ENCODE measurements at regions not wholly inside any gene's neighbourhood (a gene's known extent, or its start where the extent isn't known, plus 50 kb on each side); places are given as distances from the start of the nearest gene placed in this dataset.

DNA sequence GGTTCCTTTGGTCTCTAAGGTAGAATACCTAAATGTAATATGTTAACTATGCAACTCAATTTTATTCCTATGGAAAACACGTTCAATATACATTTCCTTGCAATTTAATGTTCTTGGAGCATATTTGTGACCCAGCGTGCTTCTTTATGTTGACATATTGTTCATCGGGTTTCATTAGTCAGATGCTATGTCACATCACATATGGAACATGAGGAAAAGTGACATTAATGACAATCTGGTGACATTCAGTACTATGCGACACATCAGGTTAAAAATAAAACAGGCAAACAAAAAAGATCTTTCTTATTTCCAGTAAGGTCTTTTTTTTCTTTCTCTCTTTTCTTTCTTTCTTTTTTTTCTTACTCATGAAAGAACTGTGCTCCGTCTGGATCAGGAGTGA is 135.6 kb upstream of the SMIM21 start:
- intact Hi-C loops (cut with micrococcal nuclease), result no loop called here
- CTCF ChIA-PET, result no interaction called here
- no peaks in the 10 kb centered on the region for H3K9me3 Mint-ChIP-seq
- H3K27me3 Mint-ChIP-seq, result peaks cover 8% of the 10 kb centered on the region
- no peaks in the 10 kb centered on the region for H3K4me1 Mint-ChIP-seq (ENCODE audit: low read depth)
- no peak overlapping the region for H3K4me3 Mint-ChIP-seq
- DNase-seq, result no peak
- POLR2A ChIA-PET, result no interaction called here
- H3K27ac Mint-ChIP-seq, result no peak overlapping the region
- no peaks in the 10 kb centered on the region for H3K36me3 Mint-ChIP-seq

DNA sequence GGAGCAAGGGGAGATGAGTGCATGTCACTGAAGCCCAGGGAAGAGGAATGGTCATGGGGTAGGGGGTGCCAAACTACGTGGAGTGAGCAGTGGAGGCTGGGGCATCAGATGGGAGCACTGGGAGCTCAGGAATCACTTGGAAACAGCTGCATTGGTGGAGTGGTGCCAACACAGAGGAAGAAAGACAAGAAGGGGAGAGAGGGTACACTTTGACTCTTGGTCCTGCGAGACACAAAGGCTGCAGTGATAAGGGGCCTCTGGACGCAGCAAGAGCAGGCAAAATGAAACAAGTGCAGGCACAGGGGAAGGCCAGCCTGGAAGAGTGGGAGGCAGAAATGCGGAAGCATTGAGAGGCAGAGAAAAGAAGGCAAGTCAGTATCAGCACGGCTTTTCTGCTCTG is 134.7 kb upstream of the SMIM21 start:
- Mint-ChIP-seq H3K4me3 (no peak overlapping the region), H3K36me3 (no peaks in the 10 kb centered on the region), H3K9me3 (no peaks in the 10 kb centered on the region), H3K27me3 (peaks cover 8% of the 10 kb centered on the region), H3K27ac (no peak overlapping the region), H3K4me1 (ENCODE audit: low read depth) (no peaks in the 10 kb centered on the region)
- intact Hi-C loops (cut with micrococcal nuclease), result no loop called here
- DNase-seq, result no peak
- ChIA-PET CTCF (no interaction called here), POLR2A (no interaction called here)

DNA sequence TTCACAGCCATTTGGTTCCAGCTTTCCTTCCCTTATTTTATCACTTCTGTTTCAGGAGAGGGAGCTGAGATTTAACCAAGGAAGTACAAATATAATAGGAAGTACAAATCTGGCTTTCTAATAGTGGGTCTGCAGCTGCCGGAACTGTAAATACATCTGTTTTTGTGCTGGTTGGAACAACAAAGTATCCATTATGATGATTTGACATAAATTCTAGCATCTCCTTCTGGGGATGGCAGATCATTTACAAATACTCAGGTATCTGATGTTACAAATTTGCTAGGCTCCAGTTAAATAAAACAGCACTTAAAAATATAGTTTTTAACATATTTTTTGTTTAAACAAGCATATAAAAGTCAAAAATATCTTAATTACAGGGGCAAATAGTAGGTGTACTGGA is 131.3 kb upstream of the SMIM21 start:
- no peak for DNase-seq

DNA sequence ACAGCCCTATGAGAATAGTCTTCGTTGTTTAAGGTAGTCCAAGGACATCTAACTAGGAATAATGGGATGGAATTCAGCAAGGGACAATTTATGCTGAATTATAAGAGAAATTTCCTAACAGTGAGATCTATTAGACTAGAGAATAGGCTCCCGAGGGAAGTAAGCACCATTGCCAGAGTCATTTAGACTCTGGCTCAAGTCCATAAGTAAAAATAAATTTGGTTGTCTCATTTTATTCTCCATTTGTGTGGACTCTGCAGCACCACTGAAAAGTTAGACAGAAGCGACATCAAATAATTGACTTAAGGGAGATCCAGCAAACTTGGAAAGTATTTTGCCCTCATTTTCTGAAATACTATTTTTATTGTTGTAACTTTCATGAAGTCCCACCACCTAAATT is 129.3 kb upstream of the SMIM21 start:
- ChIA-PET CTCF (no interaction called here), POLR2A (no interaction called here)
- no peaks in the 10 kb centered on the region for H3K27me3 Mint-ChIP-seq
- intact Hi-C loops (cut with micrococcal nuclease), result no loop called here
- no peak for DNase-seq
- H3K27ac Mint-ChIP-seq, result no peak overlapping the region
- H3K9me3 Mint-ChIP-seq, result no peaks in the 10 kb centered on the region
- H3K4me1 Mint-ChIP-seq (ENCODE audit: low read depth), result no peaks in the 10 kb centered on the region
- H3K4me3 Mint-ChIP-seq, result no peak overlapping the region
- no peaks in the 10 kb centered on the region for H3K36me3 Mint-ChIP-seq

More for the DNA sequence above, 131.3 kb upstream of the SMIM21 start:
- no peaks in the 10 kb centered on the region for H3K4me1 Mint-ChIP-seq (ENCODE audit: low read depth)
- no peaks in the 10 kb centered on the region for H3K9me3 Mint-ChIP-seq
- ChIA-PET POLR2A (no interaction called here), CTCF (no interaction called here)
- intact Hi-C loops (cut with micrococcal nuclease), result no loop called here
- no peaks in the 10 kb centered on the region for H3K36me3 Mint-ChIP-seq
- no peak overlapping the region for H3K4me3 Mint-ChIP-seq
- no peak overlapping the region for H3K27ac Mint-ChIP-seq
- H3K27me3 Mint-ChIP-seq, result no peaks in the 10 kb centered on the region

DNA sequence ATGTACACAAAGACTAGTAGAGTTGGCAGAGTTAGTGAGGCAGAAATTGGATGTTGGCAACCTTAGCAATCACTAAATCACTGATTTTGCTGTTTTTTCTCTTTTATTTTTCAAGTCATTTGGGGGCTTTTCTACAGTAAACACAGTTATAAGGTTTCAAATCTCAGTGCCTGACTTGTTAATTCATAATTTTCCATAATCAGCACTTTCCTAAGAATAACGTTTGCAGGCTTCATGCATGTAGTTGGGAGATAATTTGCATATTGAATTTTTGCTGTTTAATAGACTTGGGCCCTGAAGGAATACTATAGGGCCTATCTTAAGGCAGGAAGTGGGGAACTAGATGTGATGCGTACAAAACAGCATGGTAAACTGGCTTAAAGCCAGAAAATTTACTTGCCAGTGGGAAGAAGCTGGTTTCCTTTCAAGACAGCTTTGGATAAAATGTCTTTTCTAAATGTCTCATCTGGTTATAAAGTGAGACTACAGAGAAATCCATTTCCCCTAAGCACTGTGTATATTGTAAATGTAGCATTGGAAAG is 127.2 kb upstream of the SMIM21 start:
- H3K27ac Mint-ChIP-seq, result no peak overlapping the region
- H3K27me3 Mint-ChIP-seq, result peaks cover under 1% of the 10 kb centered on the region
- no peaks in the 10 kb centered on the region for H3K9me3 Mint-ChIP-seq
- H3K36me3 Mint-ChIP-seq, result no peaks in the 10 kb centered on the region
- no peak overlapping the region for H3K4me3 Mint-ChIP-seq
- ChIA-PET POLR2A (no interaction called here), CTCF (no interaction called here)
- no peaks in the 10 kb centered on the region for H3K4me1 Mint-ChIP-seq (ENCODE audit: low read depth)
- intact Hi-C loops (cut with micrococcal nuclease), result no loop called here
- no peak for DNase-seq

DNA sequence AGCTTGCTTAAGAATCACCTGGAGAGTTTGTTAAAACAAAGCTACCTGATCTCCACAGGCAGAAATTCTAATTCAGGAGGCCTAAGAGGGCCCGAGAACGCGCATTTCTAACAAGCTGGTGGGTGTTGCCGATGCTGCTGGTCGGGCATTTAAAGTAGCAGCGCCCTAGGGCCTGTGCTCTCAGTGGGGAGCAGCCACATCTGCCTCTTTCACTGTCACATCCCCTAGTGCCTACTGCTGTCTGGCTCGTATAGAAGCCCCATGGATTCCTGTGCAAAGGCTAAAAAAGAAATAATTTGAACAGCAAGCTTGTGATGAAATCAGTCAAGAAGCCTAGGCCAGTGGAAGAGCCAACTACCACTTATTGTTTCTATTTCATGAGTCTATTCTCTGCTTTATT is 126.7 kb upstream of the SMIM21 start:
- POLR2A ChIA-PET, result no interaction called here
- no peak for DNase-seq
- peaks cover 6% of the 10 kb centered on the region for H3K27me3 Mint-ChIP-seq
- CTCF ChIA-PET, result no interaction called here
- H3K4me1 Mint-ChIP-seq (ENCODE audit: low read depth), result no peaks in the 10 kb centered on the region
- no peak overlapping the region for H3K27ac Mint-ChIP-seq
- no peak overlapping the region for H3K4me3 Mint-ChIP-seq
- H3K36me3 Mint-ChIP-seq, result no peaks in the 10 kb centered on the region
- intact Hi-C loops (cut with micrococcal nuclease), result no loop called here
- H3K9me3 Mint-ChIP-seq, result no peaks in the 10 kb centered on the region

DNA sequence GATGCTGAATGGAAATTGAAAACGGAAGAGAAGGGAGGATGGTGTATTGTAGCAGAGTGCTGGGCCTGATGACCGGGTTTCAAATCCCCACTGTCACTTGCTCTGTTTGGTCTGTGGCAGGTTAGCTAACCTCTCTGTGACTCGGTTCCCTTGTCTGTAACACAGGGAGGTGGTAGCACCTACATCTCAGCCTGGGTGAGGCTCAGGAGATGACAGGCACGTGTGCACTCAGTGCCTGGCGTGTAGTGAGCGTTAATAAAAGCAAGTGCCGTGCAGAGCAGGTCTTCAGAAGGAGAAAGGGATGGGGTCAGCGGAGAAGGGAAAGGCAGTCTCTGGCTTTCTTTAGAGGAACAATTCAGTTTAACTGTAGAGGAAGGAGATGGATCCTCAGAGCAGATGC is 125.5 kb upstream of the SMIM21 start:
- CTCF ChIA-PET, result no interaction called here
- Mint-ChIP-seq H3K27ac (no peak overlapping the region), H3K4me1 (ENCODE audit: low read depth) (no peaks in the 10 kb centered on the region), H3K36me3 (no peaks in the 10 kb centered on the region), H3K4me3 (no peak overlapping the region), H3K27me3 (peaks cover 8% of the 10 kb centered on the region), H3K9me3 (no peaks in the 10 kb centered on the region)
- DNase-seq, result no peak
- POLR2A ChIA-PET, result no interaction called here
- intact Hi-C loops (cut with micrococcal nuclease), result no loop called here

DNA sequence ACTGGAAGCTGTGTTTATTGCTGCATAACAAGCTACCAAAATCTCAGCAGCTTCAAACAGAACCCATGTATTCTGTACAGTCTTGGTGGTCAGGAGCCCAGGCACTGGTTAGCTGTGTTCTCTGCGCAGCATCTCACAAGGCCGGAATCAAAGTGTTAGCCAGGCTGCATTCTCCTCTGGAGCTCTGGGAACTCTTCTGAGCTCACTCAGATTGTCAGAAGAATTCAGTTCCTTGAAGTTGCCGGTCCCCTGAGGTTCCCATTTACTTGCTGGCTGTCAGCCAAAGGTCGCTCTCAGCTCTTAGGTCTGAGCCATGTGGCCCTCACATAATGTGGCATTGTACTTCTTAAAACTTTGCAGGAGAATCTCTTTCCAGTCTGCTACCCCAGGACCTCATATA is 123.6 kb upstream of the SMIM21 start:
- CTCF ChIA-PET, result no interaction called here
- POLR2A ChIA-PET, result no interaction called here
- H3K4me3 Mint-ChIP-seq, result no peak overlapping the region
- no peaks in the 10 kb centered on the region for H3K36me3 Mint-ChIP-seq
- H3K4me1 Mint-ChIP-seq (ENCODE audit: low read depth), result no peaks in the 10 kb centered on the region
- no peak overlapping the region for H3K27ac Mint-ChIP-seq
- peaks cover 8% of the 10 kb centered on the region for H3K27me3 Mint-ChIP-seq
- H3K9me3 Mint-ChIP-seq, result no peaks in the 10 kb centered on the region
- intact Hi-C loops (cut with micrococcal nuclease), result no loop called here
- DNase-seq, result no peak

DNA sequence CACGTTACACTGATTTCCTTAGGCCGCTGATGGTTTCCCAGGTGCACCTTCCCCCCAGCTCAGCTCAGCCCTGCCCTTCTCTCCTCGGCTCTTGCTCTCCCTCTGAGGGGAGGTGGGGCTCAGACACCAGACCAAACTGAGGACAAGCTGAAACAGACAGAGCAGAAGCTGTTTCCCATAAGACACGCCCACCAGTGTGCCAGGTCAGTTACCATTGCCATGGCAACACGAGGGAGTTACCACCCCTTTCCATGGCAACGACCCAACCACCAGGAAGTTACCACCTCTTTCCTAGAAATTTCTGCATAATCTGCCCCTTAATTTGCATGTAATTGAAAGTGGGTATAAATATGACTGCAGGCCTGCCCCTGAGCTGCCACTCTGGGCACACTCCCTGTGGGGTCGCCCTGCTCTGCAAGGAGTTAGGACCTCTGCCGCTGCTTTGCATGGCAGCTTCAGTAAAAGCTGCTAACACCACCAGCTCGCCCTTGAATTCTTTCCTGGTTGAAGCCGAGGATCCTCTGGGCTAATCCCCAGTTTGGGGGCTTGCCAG is 120.9 kb upstream of the SMIM21 start:
- POLR2A ChIA-PET, result no interaction called here
- intact Hi-C loops (cut with micrococcal nuclease), result no loop called here
- H3K27ac Mint-ChIP-seq, result no peak overlapping the region
- DNase-seq, result no peak
- no peaks in the 10 kb centered on the region for H3K9me3 Mint-ChIP-seq
- H3K36me3 Mint-ChIP-seq, result no peaks in the 10 kb centered on the region
- no peaks in the 10 kb centered on the region for H3K4me1 Mint-ChIP-seq (ENCODE audit: low read depth)
- H3K27me3 Mint-ChIP-seq, result peaks cover 8% of the 10 kb centered on the region
- CTCF ChIA-PET, result no interaction called here
- no peak overlapping the region for H3K4me3 Mint-ChIP-seq

DNA sequence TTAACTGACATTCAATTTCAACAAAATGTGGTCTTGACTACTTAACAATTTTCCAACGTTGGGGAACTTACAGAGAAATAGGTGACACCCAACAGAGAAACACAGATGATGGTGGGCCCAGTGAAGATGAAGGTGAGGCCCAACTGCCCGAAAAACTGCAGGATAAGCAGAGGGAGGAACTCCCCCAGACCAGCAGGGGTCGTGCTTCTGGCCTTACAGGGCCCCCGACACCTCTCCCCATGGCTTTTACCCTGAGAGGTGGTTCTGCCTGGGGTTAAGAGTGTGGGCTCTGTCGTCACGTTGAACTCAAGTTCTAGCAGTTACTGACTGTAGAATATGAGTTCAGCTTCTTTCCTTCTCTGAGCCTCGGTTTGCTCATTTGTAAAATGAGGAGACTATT is 119.5 kb upstream of the SMIM21 start:
- Mint-ChIP-seq H3K36me3 (no peaks in the 10 kb centered on the region), H3K4me3 (no peak overlapping the region), H3K4me1 (ENCODE audit: low read depth) (no peaks in the 10 kb centered on the region), H3K9me3 (no peaks in the 10 kb centered on the region), H3K27me3 (peaks cover 14% of the 10 kb centered on the region), H3K27ac (no peak overlapping the region)
- no peak for DNase-seq
- intact Hi-C loops (cut with micrococcal nuclease), result no loop called here
- ChIA-PET CTCF (no interaction called here), POLR2A (no interaction called here)

DNA sequence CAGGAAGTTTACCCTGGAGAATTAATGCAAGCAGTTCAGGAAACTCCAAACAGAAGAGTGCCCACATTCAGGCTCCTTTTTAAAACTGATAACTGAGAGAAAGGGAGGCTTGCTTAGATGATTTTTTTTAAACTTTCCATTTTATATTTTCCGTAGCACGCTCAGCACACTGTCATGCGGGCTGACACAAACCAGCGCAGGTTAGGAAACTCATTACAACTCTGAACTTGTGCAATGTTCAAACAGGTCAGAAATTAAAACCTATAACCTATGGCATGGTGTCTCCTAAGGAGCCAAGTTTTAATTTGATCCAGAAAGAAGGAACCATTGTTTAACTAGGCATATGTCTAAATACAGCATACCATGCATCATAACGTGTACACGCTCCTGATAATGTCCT is 117.7 kb upstream of the SMIM21 start:
- H3K27ac Mint-ChIP-seq, result no peak overlapping the region
- intact Hi-C loops (cut with micrococcal nuclease), result no loop called here
- POLR2A ChIA-PET, result no interaction called here
- H3K27me3 Mint-ChIP-seq, result peaks cover 14% of the 10 kb centered on the region
- DNase-seq, result no peak
- no peaks in the 10 kb centered on the region for H3K36me3 Mint-ChIP-seq
- H3K4me1 Mint-ChIP-seq (ENCODE audit: low read depth), result no peaks in the 10 kb centered on the region
- H3K9me3 Mint-ChIP-seq, result no peaks in the 10 kb centered on the region
- CTCF ChIA-PET, result no interaction called here
- no peak overlapping the region for H3K4me3 Mint-ChIP-seq

DNA sequence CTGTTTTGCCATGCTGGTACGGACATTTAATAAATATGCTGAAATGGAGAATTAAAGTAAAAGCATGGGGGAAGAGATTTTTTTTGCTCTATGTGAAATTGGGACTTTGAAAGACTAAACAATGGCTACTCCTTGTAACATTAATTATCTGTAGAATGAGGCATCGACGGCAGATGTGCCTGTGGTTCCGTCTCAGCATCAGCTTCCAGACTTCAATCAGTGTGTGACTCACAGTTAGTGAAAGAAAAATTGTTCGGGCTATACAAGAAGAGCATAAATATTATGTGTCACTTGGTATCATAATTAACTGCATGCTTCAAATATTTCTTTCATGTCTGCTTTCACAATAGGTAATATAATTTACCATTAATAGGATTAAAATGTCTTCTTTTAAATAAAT is 117.0 kb upstream of the SMIM21 start:
- no peak overlapping the region for H3K4me3 Mint-ChIP-seq
- DNase-seq, result no peak
- intact Hi-C loops (cut with micrococcal nuclease), result no loop called here
- ChIA-PET POLR2A (no interaction called here), CTCF (no interaction called here)
- H3K27me3 Mint-ChIP-seq, result peaks cover 14% of the 10 kb centered on the region
- H3K36me3 Mint-ChIP-seq, result no peaks in the 10 kb centered on the region
- no peaks in the 10 kb centered on the region for H3K9me3 Mint-ChIP-seq
- no peak overlapping the region for H3K27ac Mint-ChIP-seq
- no peaks in the 10 kb centered on the region for H3K4me1 Mint-ChIP-seq (ENCODE audit: low read depth)

DNA sequence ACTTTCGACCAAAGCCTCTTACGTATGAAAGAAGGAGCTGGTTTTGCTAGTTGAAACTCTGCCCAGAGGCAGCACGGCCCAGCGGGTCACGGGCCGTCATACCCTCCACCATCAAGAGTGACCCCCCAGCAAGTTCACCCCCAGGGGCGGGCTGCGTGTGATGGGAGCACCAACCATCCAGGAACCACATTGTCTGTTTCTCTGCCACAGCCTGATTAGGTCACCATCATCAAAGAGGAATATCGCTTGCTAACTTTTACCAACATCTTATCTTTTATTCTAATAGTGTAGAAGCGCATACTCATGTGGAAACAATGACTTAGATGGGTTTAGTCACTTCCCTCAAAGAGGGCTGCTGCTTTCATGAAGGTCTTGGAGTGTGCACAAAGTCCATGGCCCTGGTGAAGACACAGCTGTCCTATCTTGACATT is 116.6 kb upstream of the SMIM21 start:
- Mint-ChIP-seq H3K4me3 (no peak overlapping the region), H3K27me3 (peaks cover 11% of the 10 kb centered on the region), H3K27ac (no peak overlapping the region), H3K36me3 (no peaks in the 10 kb centered on the region), H3K9me3 (no peaks in the 10 kb centered on the region), H3K4me1 (ENCODE audit: low read depth) (no peaks in the 10 kb centered on the region)
- POLR2A ChIA-PET, result no interaction called here
- intact Hi-C loops (cut with micrococcal nuclease), result no loop called here
- CTCF ChIA-PET, result no interaction called here
- no peak for DNase-seq

DNA sequence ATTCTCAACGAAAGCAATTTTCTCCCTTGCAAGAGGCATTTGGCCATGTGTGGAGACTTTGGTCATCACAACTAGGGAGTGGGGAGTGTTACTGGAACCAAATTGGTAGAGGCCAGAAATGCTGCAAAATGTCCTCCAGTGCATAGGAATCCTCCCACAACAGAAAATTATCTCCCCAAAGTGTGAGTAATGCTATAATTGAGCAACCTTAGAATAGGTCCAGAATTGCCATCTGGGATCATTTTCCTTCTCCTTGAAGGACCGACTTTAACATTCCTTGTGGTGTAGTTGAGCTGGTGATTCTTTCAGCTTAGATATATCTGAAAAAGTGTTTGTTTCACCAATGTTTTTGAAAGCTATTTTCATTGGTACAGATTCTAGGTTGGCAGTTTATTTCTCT is 111.2 kb upstream of the SMIM21 start:
- no peak overlapping the region for H3K4me3 Mint-ChIP-seq
- DNase-seq, result no peak
- H3K9me3 Mint-ChIP-seq, result no peaks in the 10 kb centered on the region
- peaks cover 16% of the 10 kb centered on the region for H3K27me3 Mint-ChIP-seq
- POLR2A ChIA-PET, result no interaction called here
- no peaks in the 10 kb centered on the region for H3K36me3 Mint-ChIP-seq
- H3K4me1 Mint-ChIP-seq (ENCODE audit: low read depth), result no peaks in the 10 kb centered on the region
- H3K27ac Mint-ChIP-seq, result no peak overlapping the region
- intact Hi-C loops (cut with micrococcal nuclease), result no loop called here
- CTCF ChIA-PET, result no interaction called here
